ENCODE measurements at regions not wholly inside any gene's neighbourhood (a gene's known extent, or its start where the extent isn't known, plus 50 kb on each side); places are given as distances from the start of the nearest gene placed in this dataset.

- TF ChIP-seq, protein P1, sequence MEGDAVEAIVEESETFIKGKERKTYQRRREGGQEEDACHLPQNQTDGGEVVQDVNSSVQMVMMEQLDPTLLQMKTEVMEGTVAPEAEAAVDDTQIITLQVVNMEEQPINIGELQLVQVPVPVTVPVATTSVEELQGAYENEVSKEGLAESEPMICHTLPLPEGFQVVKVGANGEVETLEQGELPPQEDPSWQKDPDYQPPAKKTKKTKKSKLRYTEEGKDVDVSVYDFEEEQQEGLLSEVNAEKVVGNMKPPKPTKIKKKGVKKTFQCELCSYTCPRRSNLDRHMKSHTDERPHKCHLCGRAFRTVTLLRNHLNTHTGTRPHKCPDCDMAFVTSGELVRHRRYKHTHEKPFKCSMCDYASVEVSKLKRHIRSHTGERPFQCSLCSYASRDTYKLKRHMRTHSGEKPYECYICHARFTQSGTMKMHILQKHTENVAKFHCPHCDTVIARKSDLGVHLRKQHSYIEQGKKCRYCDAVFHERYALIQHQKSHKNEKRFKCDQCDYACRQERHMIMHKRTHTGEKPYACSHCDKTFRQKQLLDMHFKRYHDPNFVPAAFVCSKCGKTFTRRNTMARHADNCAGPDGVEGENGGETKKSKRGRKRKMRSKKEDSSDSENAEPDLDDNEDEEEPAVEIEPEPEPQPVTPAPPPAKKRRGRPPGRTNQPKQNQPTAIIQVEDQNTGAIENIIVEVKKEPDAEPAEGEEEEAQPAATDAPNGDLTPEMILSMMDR (IDR thresholded peaks at IDR 0.05 in 8 of 11, conservative IDR thresholded peaks at IDR 0.05 in 3 of 11), result no peak
- no peak for TF ChIP-seq POLR2AphosphoS5 (IDR thresholded peaks at IDR 0.05)
Measured at GRCh38 chr14:50053935-50054334, 62.4 kb downstream of the VCPKMT start.
